Cardiac fibroblast (primary cell): ENCODE measurements at regions not wholly inside any gene's neighbourhood (a gene's known extent, or its start where the extent isn't known, plus 50 kb on each side); places are given as distances from the start of the nearest gene placed in this dataset.

Experiments used
- DNase-seq, 2 donors: peaks; one replicate each; pipeline versions ENCODE4 v3.0.0 to v3.0.0-alpha.2; 2010; ENCODE audit warnings: low read depth in 2 of 2
- H3K4me3 ChIP-seq, 2 donors: replicated peaks in 1 of 2; 1 replicate in 1 of 2; 2 replicates in 1 of 2; pipeline ENCODE4 v1.5.1; 2011; ENCODE audit warnings: low read depth in 2 of 2, low read length in 2 of 2, mild to moderate bottlenecking in 2 of 2, moderate library complexity in 1 of 2
- CTCF ChIP-seq: IDR thresholded peaks from one replicate; pipeline ENCODE4 v1.5.1; 2011; ENCODE audit warnings: low read depth, mild to moderate bottlenecking, low read length, inconsistent platforms

- no peak for DNase-seq
- no peak for TF ChIP-seq CTCF
- no peak overlapping the region for H3K4me3 ChIP-seq
Measured at GRCh38 chr10:80968903-80969302, 431.2 kb downstream of the SH2D4B start.

GRCh38 chr10:80971461-80971860 lies 433.8 kb downstream of the SH2D4B start:
- H3K4me3 ChIP-seq = no peak overlapping the region
- TF ChIP-seq CTCF = no peak
- no peak for DNase-seq

GRCh38 chr10:80976658-80977057 lies 439.0 kb downstream of the SH2D4B start:
- no peak for DNase-seq
- no peak overlapping the region for H3K4me3 ChIP-seq
- TF ChIP-seq CTCF = no peak

GRCh38 chr10:80985102-80985501 lies 447.4 kb downstream of the SH2D4B start:
- TF ChIP-seq CTCF = no peak
- no peak for DNase-seq

GRCh38 chr10:80986596-80986995 lies 448.9 kb downstream of the SH2D4B start:
- no peak for TF ChIP-seq CTCF
- DNase-seq = no peak
- H3K4me3 ChIP-seq = no peak overlapping the region

More at GRCh38 chr10:80985102-80985501, 447.4 kb downstream of the SH2D4B start:
- no peak overlapping the region for H3K4me3 ChIP-seq

GRCh38 chr10:80988755-80989154 lies 451.1 kb downstream of the SH2D4B start:
- no peak overlapping the region for H3K4me3 ChIP-seq
- DNase-seq = no peak
- TF ChIP-seq CTCF = no peak

GRCh38 chr10:80996615-80997193 lies 459.0 kb downstream of the SH2D4B start:
- no peak overlapping the region for H3K4me3 ChIP-seq
- DNase-seq = no peak
- TF ChIP-seq CTCF = no peak
